Neural cell (in vitro differentiated cells): ENCODE measurements at regions not wholly inside any gene's neighbourhood (a gene's known extent, or its start where the extent isn't known, plus 50 kb on each side); places are given as distances from the start of the nearest gene placed in this dataset.

Experiments used
- H2AFZ ChIP-seq: fragments of 200-600, 300-800 bp; sonication (generic), shearing (Covaris generic); 2 replicates; pipeline ENCODE4 v1.6.0; 2014; ENCODE audit warnings: low read depth, mild to moderate bottlenecking, antibody characterized with exemption, low read length, moderate library complexity
- H3F3A ChIP-seq: fragments of 200-600 bp; shearing (Covaris generic); 2 replicates; pipeline ENCODE4 v1.6.1; 2016; ENCODE audit warnings: mild to moderate bottlenecking, moderate library complexity, mixed read lengths, antibody characterized with exemption, low read length; ENCODE audit not compliant: insufficient read depth, poor library complexity, severe bottlenecking
- H3K27ac ChIP-seq: fragments of 200-600, 300-800 bp; sonication (generic), shearing (Covaris generic); 2 replicates; pipeline ENCODE4 v1.5.1; 2014; ENCODE audit warnings: mild to moderate bottlenecking, low read length, moderate library complexity
- H3K27me3 ChIP-seq: fragments of 300-800, 200-600 bp; sonication (generic), shearing (Covaris generic); 2 replicates; pipeline ENCODE4 v1.6.0; 2014; ENCODE audit warnings: mild to moderate bottlenecking, low read depth, low read length, moderate library complexity; ENCODE audit not compliant: insufficient read depth
- H3K36me3 ChIP-seq: fragments of 300-800, 200-600 bp; sonication (generic), shearing (Covaris generic); 2 replicates; pipeline ENCODE4 v1.5.1; 2014; ENCODE audit warnings: mild to moderate bottlenecking, antibody characterized with exemption, low read length, moderate library complexity; ENCODE audit not compliant: insufficient read depth
- H3K4me2 ChIP-seq: fragments of 300-800, 200-600 bp; sonication (generic), shearing (Covaris generic); 2 replicates; pipeline ENCODE4 v1.6.0; 2014; ENCODE audit warnings: mild to moderate bottlenecking, low read length
- H3K4me3 ChIP-seq: fragments of 300-800, 200-600 bp; sonication (generic), shearing (Covaris generic); 2 replicates; pipeline ENCODE4 v1.5.1; 2014; ENCODE audit warnings: mild to moderate bottlenecking, low read length, moderate library complexity
- H3K79me2 ChIP-seq: fragments of 200-600 bp; shearing (Covaris generic); replicated peaks from 2 replicates; pipeline ENCODE4 v1.6.0; 2014; ENCODE audit warnings: mild to moderate bottlenecking, low read length, moderate library complexity; ENCODE audit not compliant: insufficient read depth
- H3K9ac ChIP-seq: fragments of 300-800, 200-600 bp; sonication (generic), shearing (Covaris generic); 2 replicates; pipeline ENCODE4 v1.6.1; 2016; ENCODE audit warnings: mild to moderate bottlenecking, low read length, mixed read lengths
- H3K9me2 ChIP-seq: fragments of 200-600 bp; shearing (Covaris generic); 2 replicates; pipeline ENCODE4 v1.6.1; 2016; ENCODE audit warnings: mild to moderate bottlenecking, low read length, mixed read lengths; ENCODE audit not compliant: insufficient read depth
- H3K9me3 ChIP-seq: fragments of 200-600, 300-800 bp; sonication (generic), shearing (Covaris generic); 2 replicates; pipeline ENCODE4 v1.6.1; 2016; ENCODE audit warnings: mild to moderate bottlenecking, mixed run types, low read length, moderate library complexity, mixed read lengths
- H4K20me1 ChIP-seq: fragments of 200-600 bp; shearing (Covaris generic); 2 replicates; pipeline ENCODE4 v1.6.1; 2016; ENCODE audit warnings: mild to moderate bottlenecking, mixed run types; ENCODE audit not compliant: insufficient read depth
- CTCF ChIP-seq: fragments of 450-650 bp; IDR thresholded peaks from 2 replicates; pipeline ENCODE4 v1.5.1; 2014; ENCODE audit warnings: antibody characterized with exemption, mild to moderate bottlenecking, moderate library complexity; ENCODE audit not compliant: poor library complexity, severe bottlenecking
- EP300 ChIP-seq: fragments of 450-650 bp; conservative IDR thresholded peaks from 2 replicates; pipeline ENCODE4 v1.6.1; 2014; ENCODE audit warnings: antibody characterized with exemption, mild to moderate bottlenecking, moderate library complexity; ENCODE audit not compliant: poor library complexity, severe bottlenecking
- EZH2 ChIP-seq: fragments of 200-600, 300-800 bp; shearing (Covaris generic), sonication (generic); IDR thresholded peaks from 2 replicates; pipeline ENCODE4 v1.6.1; 2014; ENCODE audit warnings: antibody characterized with exemption, low read length, borderline replicate concordance, mild to moderate bottlenecking; ENCODE audit not compliant: insufficient read depth, poor library complexity, severe bottlenecking
- MXI1 ChIP-seq: fragments of 450-650 bp; conservative IDR thresholded peaks from 2 replicates; pipeline ENCODE4 v1.6.1; 2014; ENCODE audit warnings: antibody characterized with exemption, mild to moderate bottlenecking; ENCODE audit not compliant: poor library complexity, severe bottlenecking
- POLR2AphosphoS5 ChIP-seq: IDR thresholded peaks from 2 replicates; pipeline ENCODE4 v1.6.1; 2012
- RAD21 ChIP-seq: fragments of 450-650 bp; conservative IDR thresholded peaks from 2 replicates; pipeline ENCODE4 v1.6.1; 2014; ENCODE audit warnings: antibody characterized with exemption, mild to moderate bottlenecking, moderate library complexity
- REST ChIP-seq: IDR thresholded peaks from 2 replicates; pipeline ENCODE4 v1.6.1; 2012; ENCODE audit warnings: borderline replicate concordance
- SMC3 ChIP-seq: fragments of 450-650 bp; conservative IDR thresholded peaks from 2 replicates; pipeline ENCODE4 v1.6.1; 2014; ENCODE audit warnings: antibody characterized with exemption, mild to moderate bottlenecking, moderate library complexity; ENCODE audit not compliant: poor library complexity
- TAF1 ChIP-seq: IDR thresholded peaks from 2 replicates; pipeline ENCODE4 v1.6.1; 2012; ENCODE audit warnings: low read depth

DNA sequence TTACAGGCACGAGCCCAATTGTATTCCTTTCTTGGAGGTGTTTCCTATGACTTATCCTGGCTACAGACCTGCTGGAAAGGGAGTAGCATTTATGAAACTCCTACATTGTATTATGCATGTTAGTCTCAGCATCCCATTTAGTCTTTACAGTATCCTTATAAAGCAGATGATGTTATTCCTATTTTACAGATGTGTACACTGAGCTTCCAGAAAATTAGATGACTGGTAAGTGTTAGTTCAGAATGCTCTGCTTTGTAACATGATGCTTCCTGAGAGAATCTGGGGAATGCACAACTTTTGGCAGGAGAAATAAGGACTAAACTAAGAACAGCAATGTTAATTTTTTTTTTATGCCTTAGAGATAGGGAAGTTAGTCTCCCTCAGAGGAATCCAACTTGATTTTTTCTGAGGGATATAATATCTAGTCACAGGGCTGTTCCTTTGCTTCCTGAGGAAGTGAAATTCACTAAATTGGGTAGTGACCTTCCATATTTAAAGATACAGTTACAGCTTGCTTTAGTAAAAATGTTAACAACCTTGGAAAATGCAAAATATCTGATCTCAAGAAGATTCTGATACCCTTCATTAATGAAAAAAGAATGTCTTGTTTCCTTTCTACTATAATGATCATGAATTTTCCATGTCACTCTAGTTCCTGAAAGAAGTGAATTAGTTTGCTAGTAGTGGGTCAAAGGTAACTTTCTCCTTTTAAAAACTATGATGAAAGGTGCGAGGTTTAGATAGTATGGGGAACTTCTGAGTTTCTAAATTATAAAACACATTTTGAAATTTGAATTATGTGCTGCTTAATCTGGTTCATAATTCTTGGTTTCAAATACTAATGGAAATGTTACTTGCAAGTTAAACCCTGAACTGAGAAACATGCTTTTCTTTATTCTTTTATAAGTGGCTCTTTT, 194.0 kb upstream of the PRPS1L1 start:
- Histone ChIP-seq H3K4me2 (no peak overlapping the region), H3K27ac (no peak overlapping the region), H3K4me3 (no peak overlapping the region), H3K9ac (no peak overlapping the region), H3F3A (no peaks in the 10 kb centered on the region), H3K9me2 (no peaks in the 10 kb centered on the region), H3K36me3 (no peaks in the 10 kb centered on the region), H3K27me3 (no peaks in the 10 kb centered on the region), H3K79me2 (no peaks in the 10 kb centered on the region), H3K9me3 (no peaks in the 10 kb centered on the region), H2AFZ (no peak overlapping the region), H4K20me1 (no peaks in the 10 kb centered on the region)
- TF ChIP-seq EZH2 (no peak), TAF1 (no peak), CTCF (no peak), SMC3 (no peak), RAD21 (no peak), POLR2AphosphoS5 (no peak), MXI1 (no peak), EP300 (no peak), REST (no peak)

DNA sequence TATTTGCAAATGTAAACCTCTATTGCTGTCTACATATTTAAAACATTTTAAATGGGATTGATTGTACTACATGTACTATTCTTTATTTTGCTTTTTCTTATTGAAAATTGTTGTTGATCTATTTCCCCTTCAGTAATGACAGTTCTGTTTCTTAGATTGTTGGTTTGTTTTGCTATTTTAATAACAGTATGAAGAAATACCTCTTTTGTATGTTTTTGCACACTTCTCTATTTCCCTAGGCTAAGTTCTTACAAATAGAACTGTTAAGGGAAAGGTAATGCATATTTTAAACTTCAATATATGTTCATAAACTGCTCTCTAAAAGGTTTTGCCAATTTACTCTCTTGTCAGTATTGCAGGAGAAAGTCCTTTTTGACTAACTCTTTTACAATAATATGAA, 195.0 kb upstream of the PRPS1L1 start:
- no peaks in the 10 kb centered on the region for H4K20me1 ChIP-seq
- H3K9me2 ChIP-seq = no peaks in the 10 kb centered on the region
- H3K4me2 ChIP-seq = no peak overlapping the region
- H3K4me3 ChIP-seq = no peak overlapping the region
- H3K9ac ChIP-seq = no peak overlapping the region
- H3K27me3 ChIP-seq = no peaks in the 10 kb centered on the region
- no peaks in the 10 kb centered on the region for H3F3A ChIP-seq
- H3K79me2 ChIP-seq = no peaks in the 10 kb centered on the region
- no peaks in the 10 kb centered on the region for H3K36me3 ChIP-seq
- no peaks in the 10 kb centered on the region for H3K9me3 ChIP-seq
- TF ChIP-seq EP300 (no peak), EZH2 (no peak), SMC3 (no peak), POLR2AphosphoS5 (no peak), CTCF (no peak), TAF1 (no peak), REST (no peak), MXI1 (no peak), RAD21 (no peak)
- no peak overlapping the region for H2AFZ ChIP-seq
- no peak overlapping the region for H3K27ac ChIP-seq
